H9 (cell line): ENCODE measurements at regions not wholly inside any gene's neighbourhood (a gene's known extent, or its start where the extent isn't known, plus 50 kb on each side); places are given as distances from the start of the nearest gene placed in this dataset.

Source experiments
- DNase-seq: peaks from one replicate; pipeline ENCODE4 v3.0.0-alpha.2; 2017
- H2AFZ ChIP-seq: one replicate; pipeline ENCODE4 v1.6.1; 2013; ENCODE audit warnings: mild to moderate bottlenecking, low read length, control low read depth, moderate library complexity
- H2AK5ac ChIP-seq: 2 replicates; pipeline ENCODE4 v1.6.1; 2013; ENCODE audit warnings: low read length, control low read depth, mixed read lengths; ENCODE audit not compliant: insufficient read length
- H2BK120ac ChIP-seq: one replicate; pipeline ENCODE4 v1.6.1; 2013; ENCODE audit warnings: low read depth, mild to moderate bottlenecking, low read length, control low read depth, inconsistent platforms; ENCODE audit not compliant: poor library complexity, severe bottlenecking
- H2BK12ac ChIP-seq: 2 replicates; pipeline ENCODE4 v1.6.1; 2013; ENCODE audit warnings: low read length, control low read depth, mixed read lengths, low read depth; ENCODE audit not compliant: insufficient read length
- H2BK15ac ChIP-seq: 2 replicates; pipeline ENCODE4 v1.6.1; 2013; ENCODE audit warnings: low read depth, low read length, control low read depth
- H2BK20ac ChIP-seq: one replicate; pipeline ENCODE4 v1.6.1; 2013; ENCODE audit warnings: low read depth, mild to moderate bottlenecking, low read length, control low read depth, inconsistent platforms; ENCODE audit not compliant: poor library complexity, severe bottlenecking
- H2BK5ac ChIP-seq: 2 replicates; pipeline ENCODE4 v1.6.1; 2013; ENCODE audit warnings: low read length, control low read depth, mixed read lengths; ENCODE audit not compliant: insufficient read length
- H3K14ac ChIP-seq: 2 replicates; pipeline ENCODE4 v1.6.1; 2013; ENCODE audit warnings: low read length, control low read depth; ENCODE audit not compliant: insufficient read depth
- H3K18ac ChIP-seq: 2 replicates; pipeline ENCODE4 v1.6.1; 2013; ENCODE audit warnings: low read depth, mild to moderate bottlenecking, mixed read lengths, low read length, control low read depth; ENCODE audit not compliant: insufficient read length
- H3K23ac ChIP-seq: 2 replicates; pipeline ENCODE4 v1.6.1; 2013; ENCODE audit warnings: low read length, control low read depth, mixed read lengths, low read depth; ENCODE audit not compliant: insufficient read length
- H3K23me2 ChIP-seq: 2 replicates; pipeline ENCODE4 v1.6.1; 2013; ENCODE audit warnings: low read depth, mild to moderate bottlenecking, mixed read lengths, low read length, control low read depth; ENCODE audit not compliant: insufficient read length, poor library complexity, severe bottlenecking
- H3K27ac ChIP-seq: 2 replicates; pipeline ENCODE4 v1.5.1; 2013; ENCODE audit warnings: low read length, control low read depth, mixed read lengths, low read depth; ENCODE audit not compliant: insufficient read length
- H3K27me3 ChIP-seq: 2 replicates; pipeline ENCODE4 v1.6.1; 2013; ENCODE audit warnings: low read length, control low read depth, inconsistent platforms; ENCODE audit not compliant: insufficient read depth
- H3K4ac ChIP-seq: 2 replicates; pipeline ENCODE4 v1.6.1; 2013; ENCODE audit warnings: low read depth, mild to moderate bottlenecking, control low read depth, inconsistent platforms, low read length, moderate library complexity
- H3K4me1 ChIP-seq: 2 replicates; pipeline ENCODE4 v1.6.1; 2013; ENCODE audit warnings: low read length, control low read depth, inconsistent platforms; ENCODE audit not compliant: insufficient read depth
- H3K4me2 ChIP-seq: 2 replicates; pipeline ENCODE4 v1.6.1; 2013; ENCODE audit warnings: low read length, control low read depth, mixed read lengths; ENCODE audit not compliant: insufficient read length, insufficient read depth
- H3K56ac ChIP-seq: 2 replicates; pipeline ENCODE4 v1.6.1; 2013; ENCODE audit warnings: low read depth, mild to moderate bottlenecking, mixed read lengths, low read length, control low read depth; ENCODE audit not compliant: insufficient read length
- H3K79me1 ChIP-seq: 2 replicates; pipeline ENCODE4 v1.6.1; 2013; ENCODE audit warnings: low read depth, mild to moderate bottlenecking, moderate library complexity, low read length, control low read depth, inconsistent platforms; ENCODE audit not compliant: insufficient read depth, poor library complexity, severe bottlenecking
- H3K79me2 ChIP-seq: 2 replicates; pipeline ENCODE4 v1.6.1; 2013; ENCODE audit warnings: low read length, control low read depth, inconsistent platforms; ENCODE audit not compliant: insufficient read depth
- H3K9ac ChIP-seq: 2 replicates; pipeline ENCODE4 v1.6.1; 2013; ENCODE audit warnings: low read length, control low read depth, mixed read lengths; ENCODE audit not compliant: insufficient read length; ENCODE audit errors: extremely low read depth
- H3K9me3 ChIP-seq: one replicate; pipeline ENCODE4 v1.6.1; 2013; ENCODE audit warnings: low read depth, low read length, inconsistent platforms; ENCODE audit not compliant: control insufficient read depth
- H3T11ph ChIP-seq: one replicate; pipeline ENCODE4 v1.6.1; 2013; ENCODE audit warnings: mild to moderate bottlenecking, low read length, control low read depth, inconsistent platforms
- H4K20me1 ChIP-seq: one replicate; pipeline ENCODE4 v1.6.1; 2013; ENCODE audit not compliant: control insufficient read depth, insufficient read length, insufficient read depth
- H4K5ac ChIP-seq: 2 replicates; pipeline ENCODE4 v1.6.1; 2013; ENCODE audit warnings: low read depth, mild to moderate bottlenecking, mixed read lengths, low read length, control low read depth; ENCODE audit not compliant: insufficient read length
- H4K8ac ChIP-seq: replicated peaks from 2 replicates; pipeline ENCODE4 v1.6.1; 2013; ENCODE audit warnings: low read length, control low read depth, mixed read lengths, low read depth; ENCODE audit not compliant: insufficient read length
- H4K91ac ChIP-seq: 2 replicates; pipeline ENCODE4 v1.6.1; 2013; ENCODE audit warnings: low read depth, mild to moderate bottlenecking, moderate library complexity, mixed read lengths, low read length, control low read depth; ENCODE audit not compliant: insufficient read length
- H3K27ac Mint-ChIP-seq, 3 experiments: 2 replicates in 2 of 3; 3 replicates in 1 of 3; pipeline ENCODE4 v1.8.0; 2020 to 2021; ENCODE audit warnings: mixed read lengths in 3 of 3, mild to moderate bottlenecking in 1 of 3, moderate library complexity in 1 of 3
- H3K27me3 Mint-ChIP-seq: 2 replicates; pipeline ENCODE4 v1.8.0; 2021; ENCODE audit warnings: low read depth, mild to moderate bottlenecking, moderate library complexity, mixed read lengths
- H3K36me3 Mint-ChIP-seq, 3 experiments: 2 replicates in 2 of 3; 3 replicates in 1 of 3; pipeline ENCODE4 v1.8.0; 2020 to 2021; ENCODE audit warnings: low read depth in 3 of 3, mixed read lengths in 3 of 3; ENCODE audit not compliant: insufficient read depth in 1 of 3
- H3K4me1 Mint-ChIP-seq, 2 experiments: 2 replicates each; pipeline ENCODE4 v1.8.0; 2020; ENCODE audit warnings: mixed read lengths in 2 of 2
- H3K4me3 Mint-ChIP-seq, 2 experiments: 2 replicates in 1 of 2; 3 replicates in 1 of 2; pipeline ENCODE4 v1.8.0; 2020 to 2021; ENCODE audit warnings: mild to moderate bottlenecking in 2 of 2, mixed read lengths in 2 of 2, moderate library complexity in 1 of 2
- H3K9me3 Mint-ChIP-seq, 2 experiments: 2 replicates in 1 of 2; 3 replicates in 1 of 2; pipeline ENCODE4 v1.8.0; 2020; ENCODE audit warnings: mild to moderate bottlenecking in 2 of 2, mixed read lengths in 2 of 2, moderate library complexity in 1 of 2
- WGBS: extraction: QIAGEN DNeasy Blood & Tissue Kit; methylation state at CpG from one replicate; pipeline ENCODE4 v1.1.7; 2013; ENCODE audit warnings: missing lambda C conversion rate, low lambda C conversion rate, mixed read lengths; ENCODE audit not compliant: insufficient read length; ENCODE audit errors: extremely low coverage; 5-methylcytosine and 5-hydroxymethylcytosine counted together
- TF ChIP-seq, protein P1 (sequence below): fragments of 200-600 bp; sonication (generic); conservative IDR thresholded peaks from 3 replicates; pipeline ENCODE4 v1.8.0; 2021; ENCODE audit warnings: antibody characterized with exemption, mild to moderate bottlenecking

- H2BK12ac ChIP-seq, result no peak overlapping the region
- H2BK15ac ChIP-seq, result no peak overlapping the region
- no CpG with 5 or more reads among the region's 3 CpGs for whole genome bisulfite sequencing
- no peak overlapping the region for H3K23ac ChIP-seq
- no peak overlapping the region for H3K56ac ChIP-seq
- H2BK120ac ChIP-seq, result no peak overlapping the region
- no peak overlapping the region for H3T11ph ChIP-seq
- no peak overlapping the region for H3K9ac ChIP-seq
- H3K4ac ChIP-seq, result no peak overlapping the region
- no peaks in the 10 kb centered on the region for H3K4me1 Mint-ChIP-seq
- H3K9me3 ChIP-seq, result no peaks in the 10 kb centered on the region
- no peaks in the 10 kb centered on the region; a peak in 1 of 7 replicates for H3K36me3 Mint-ChIP-seq
- H3K79me2 ChIP-seq, result no peaks in the 10 kb centered on the region
- no peak overlapping the region for H3K14ac ChIP-seq
- H3K27ac ChIP-seq, result no peak overlapping the region
- H3K4me3 Mint-ChIP-seq, result no peak overlapping the region
- no peak overlapping the region for H4K5ac ChIP-seq
- no peak overlapping the region for H4K8ac ChIP-seq
- H3K4me2 ChIP-seq, result no peak overlapping the region
- no peak for DNase-seq
- H3K27ac Mint-ChIP-seq, result no peak overlapping the region
- H3K23me2 ChIP-seq, result no peaks in the 10 kb centered on the region
- no peak overlapping the region for H4K91ac ChIP-seq
- H4K20me1 ChIP-seq, result no peaks in the 10 kb centered on the region
- H3K79me1 ChIP-seq, result no peaks in the 10 kb centered on the region
- H2BK5ac ChIP-seq, result no peak overlapping the region
- H2AFZ ChIP-seq, result no peak overlapping the region
- no peak overlapping the region for H2BK20ac ChIP-seq
- H3K18ac ChIP-seq, result no peak overlapping the region
- TF ChIP-seq, protein P1, sequence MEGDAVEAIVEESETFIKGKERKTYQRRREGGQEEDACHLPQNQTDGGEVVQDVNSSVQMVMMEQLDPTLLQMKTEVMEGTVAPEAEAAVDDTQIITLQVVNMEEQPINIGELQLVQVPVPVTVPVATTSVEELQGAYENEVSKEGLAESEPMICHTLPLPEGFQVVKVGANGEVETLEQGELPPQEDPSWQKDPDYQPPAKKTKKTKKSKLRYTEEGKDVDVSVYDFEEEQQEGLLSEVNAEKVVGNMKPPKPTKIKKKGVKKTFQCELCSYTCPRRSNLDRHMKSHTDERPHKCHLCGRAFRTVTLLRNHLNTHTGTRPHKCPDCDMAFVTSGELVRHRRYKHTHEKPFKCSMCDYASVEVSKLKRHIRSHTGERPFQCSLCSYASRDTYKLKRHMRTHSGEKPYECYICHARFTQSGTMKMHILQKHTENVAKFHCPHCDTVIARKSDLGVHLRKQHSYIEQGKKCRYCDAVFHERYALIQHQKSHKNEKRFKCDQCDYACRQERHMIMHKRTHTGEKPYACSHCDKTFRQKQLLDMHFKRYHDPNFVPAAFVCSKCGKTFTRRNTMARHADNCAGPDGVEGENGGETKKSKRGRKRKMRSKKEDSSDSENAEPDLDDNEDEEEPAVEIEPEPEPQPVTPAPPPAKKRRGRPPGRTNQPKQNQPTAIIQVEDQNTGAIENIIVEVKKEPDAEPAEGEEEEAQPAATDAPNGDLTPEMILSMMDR, result no peak
- no peaks in the 10 kb centered on the region for H3K27me3 ChIP-seq
- no peak overlapping the region for H2AK5ac ChIP-seq
- H3K4me1 ChIP-seq, result no peaks in the 10 kb centered on the region
- H3K27me3 Mint-ChIP-seq, result no peaks in the 10 kb centered on the region
- H3K9me3 Mint-ChIP-seq, result peaks cover 0 to 2% of the 10 kb centered on the region in 2 experiments; a peak in 1 of 5 replicates
Measured at GRCh38 chr3:67733269-67733950, 79.0 kb upstream of the SUCLG2 start.
